IMR-90 (cell line): ENCODE measurements at regions not wholly inside any gene's neighbourhood (a gene's known extent, or its start where the extent isn't known, plus 50 kb on each side); places are given as distances from the start of the nearest gene placed in this dataset.

Source experiments
- CEBPB ChIP-seq: IDR thresholded peaks from 2 replicates; pipeline ENCODE4 v1.6.1; 2012; ENCODE audit warnings: low read depth, low read length, improper control_type of control experiment
- CHD1 ChIP-seq: IDR thresholded peaks from 2 replicates; pipeline ENCODE4 v1.6.1; 2012; ENCODE audit warnings: low read depth, low read length, improper control_type of control experiment
- CTCF ChIP-seq: conservative IDR thresholded peaks from 2 replicates; pipeline ENCODE4 v1.5.1; 2012; ENCODE audit warnings: mild to moderate bottlenecking, low read depth, low read length, improper control_type of control experiment
- ELK1 ChIP-seq: fragments of 150-350 bp; IDR thresholded peaks from 2 replicates; pipeline ENCODE4 v1.6.1; 2016; ENCODE audit warnings: low read depth, mild to moderate bottlenecking, low read length, moderate library complexity, borderline replicate concordance
- FOS ChIP-seq: fragments of 150-350 bp; IDR thresholded peaks from 2 replicates; pipeline ENCODE4 v1.6.1; 2016; ENCODE audit warnings: low read depth, low read length
- MAFK ChIP-seq: IDR thresholded peaks from 2 replicates; pipeline ENCODE4 v1.6.1; 2012; ENCODE audit warnings: low read depth, low read length, improper control_type of control experiment
- MXI1 ChIP-seq: IDR thresholded peaks from 2 replicates; pipeline ENCODE4 v1.6.1; 2012; ENCODE audit warnings: low read depth, mild to moderate bottlenecking, low read length, moderate library complexity, borderline replicate concordance
- NFE2L2 ChIP-seq: fragments of 150-350 bp; IDR thresholded peaks from 2 replicates; pipeline ENCODE4 v1.6.1; 2016; ENCODE audit warnings: low read depth, mild to moderate bottlenecking, low read length
- POLR2A ChIP-seq: IDR thresholded peaks from 2 replicates; pipeline ENCODE4 v1.6.1; 2012; ENCODE audit warnings: mild to moderate bottlenecking, low read depth, low read length
- RAD21 ChIP-seq: IDR thresholded peaks from 2 replicates; pipeline ENCODE4 v1.6.1; 2012; ENCODE audit warnings: low read length, improper control_type of control experiment
- RCOR1 ChIP-seq: IDR thresholded peaks from 2 replicates; pipeline ENCODE4 v1.6.1; 2012; ENCODE audit warnings: mild to moderate bottlenecking, low read length, improper control_type of control experiment; ENCODE audit not compliant: insufficient replicate concordance
- RFX5 ChIP-seq: IDR thresholded peaks from 2 replicates; pipeline ENCODE4 v1.8.0; 2012; ENCODE audit warnings: low read depth, mild to moderate bottlenecking, low read length, moderate library complexity
- SMC3 ChIP-seq: fragments of 150-350 bp; IDR thresholded peaks from 2 replicates; pipeline ENCODE4 v1.6.1; 2016; ENCODE audit warnings: low read depth, mild to moderate bottlenecking, antibody characterized with exemption, low read length, moderate library complexity
- USF2 ChIP-seq: fragments of 150-350 bp; IDR thresholded peaks from 2 replicates; pipeline ENCODE4 v1.6.1; 2017; ENCODE audit warnings: mild to moderate bottlenecking, antibody characterized with exemption, low read length, low read depth

- TF ChIP-seq SMC3: no peak
- no peak for TF ChIP-seq POLR2A
- no peak for TF ChIP-seq CTCF
- no peak for TF ChIP-seq MXI1
- no peak for TF ChIP-seq RAD21
- no peak for TF ChIP-seq USF2
- no peak for TF ChIP-seq NFE2L2
- TF ChIP-seq ELK1: no peak
- no peak for TF ChIP-seq RCOR1
- no peak for TF ChIP-seq CEBPB
- no peak for TF ChIP-seq CHD1
- no peak for TF ChIP-seq FOS
- no peak for TF ChIP-seq MAFK
- TF ChIP-seq RFX5: no peak
Measured at GRCh38 chr15:59950603-59951388, 53.3 kb upstream of the FOXB1 start.
